Activated naive CD8-positive, alpha-beta T cell treated with anti-CD3 and anti-CD28 coated beads, Interleukin-2, amount 10 ng/mL, durations not matched to agents 7 days and 5 days (primary cell): ENCODE measurements at regions not wholly inside any gene's neighbourhood (a gene's known extent, or its start where the extent isn't known, plus 50 kb on each side); places are given as distances from the start of the nearest gene placed in this dataset.
"Not testable (repeated sequence)": the region's sequence is repeated elsewhere in the genome, so short reads cannot be mapped to it uniquely, and the experiment has no call there.

Experiments used
- ATAC-seq: fragments of 150-1000 bp; cut with Tn5 transposase; one replicate; pipeline ENCODE4 v1.10.0; 2021; ENCODE audit warnings: low read depth, moderate library complexity
- POLR2A ChIA-PET: fragments of 350-600 bp; sonication (Branson Sonifier 250); formaldehyde crosslinking; loops from one replicate; lab custom pipeline; 2021; ENCODE audit warnings: antibody characterized with exemption; lab: Charles Lee
- DNase-seq: peaks from one replicate; pipeline ENCODE4 v3.0.0; 2021
- H3K27ac Mint-ChIP-seq: one replicate; pipeline ENCODE4 v1.8.0; 2022; ENCODE audit warnings: mild to moderate bottlenecking, mixed read lengths
- H3K27me3 Mint-ChIP-seq: one replicate; pipeline ENCODE4 v1.8.0; 2022; ENCODE audit warnings: mild to moderate bottlenecking, moderate library complexity, mixed read lengths
- H3K36me3 Mint-ChIP-seq: one replicate; pipeline ENCODE4 v1.8.0; 2021; ENCODE audit warnings: mild to moderate bottlenecking, mixed read lengths
- H3K4me1 Mint-ChIP-seq: one replicate; pipeline ENCODE4 v1.8.0; 2021; ENCODE audit warnings: mixed read lengths
- H3K4me3 Mint-ChIP-seq: one replicate; pipeline ENCODE4 v1.8.0; 2022; ENCODE audit warnings: mild to moderate bottlenecking, moderate library complexity, mixed read lengths
- H3K9me3 Mint-ChIP-seq: one replicate; pipeline ENCODE4 v1.8.0; 2021; ENCODE audit warnings: mixed read lengths

DNA sequence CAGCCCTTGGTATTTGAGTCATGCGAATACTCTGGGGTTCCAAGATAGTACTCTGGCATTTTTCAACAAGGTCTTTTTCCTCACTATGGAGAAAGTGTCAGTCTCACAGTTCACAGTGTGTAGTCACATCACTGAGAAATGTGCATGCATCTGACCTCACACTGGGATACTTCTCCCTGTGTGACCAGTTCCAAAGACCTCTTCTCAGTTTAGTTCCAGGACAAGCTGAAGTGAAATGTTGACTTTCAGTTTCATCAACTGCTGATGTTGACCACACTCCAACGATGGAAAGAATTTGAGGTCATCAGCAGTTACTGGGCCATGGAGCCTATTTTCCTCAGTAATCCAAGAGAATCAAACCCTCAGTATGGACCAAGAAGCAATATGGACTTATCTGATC lies 55.1 kb upstream of the SOX11 start:
- POLR2A ChIA-PET, H3K9me3 Mint-ChIP-seq, H3K4me1 Mint-ChIP-seq: not testable (repeated sequence)

More for the DNA sequence above, 55.1 kb upstream of the SOX11 start:
- not testable (repeated sequence) for H3K27me3 Mint-ChIP-seq, DNase-seq, H3K4me3 Mint-ChIP-seq, ATAC-seq, H3K27ac Mint-ChIP-seq, H3K36me3 Mint-ChIP-seq
